ENCODE measurements at regions not wholly inside any gene's neighbourhood (a gene's known extent, or its start where the extent isn't known, plus 50 kb on each side); places are given as distances from the start of the nearest gene placed in this dataset.

GRCh38 chr1:10852018-10852417 is 55.6 kb upstream of the CASZ1 start:
- H3K4me1 Mint-ChIP-seq = peaks cover 5% of the 10 kb centered on the region
- Histone ChIP-seq H3K9ac (ENCODE audit: extremely low read depth, low read length, poor library complexity, severe bottlenecking) (no peak overlapping the region), H3K36me3 (ENCODE audit: control insufficient read depth, insufficient read depth, low read length) (no peaks in the 10 kb centered on the region), H3K9me3 (ENCODE audit: control insufficient read depth, low read length) (no peaks in the 10 kb centered on the region), H3K4me1 (ENCODE audit: control insufficient read depth, insufficient read depth, low read length) (no peaks in the 10 kb centered on the region), H3K4me3 (ENCODE audit: low read length) (no peak overlapping the region), H3K27me3 (ENCODE audit: control insufficient read depth, insufficient read depth, low read length, poor library complexity, severe bottlenecking) (no peaks in the 10 kb centered on the region), H3K27ac (ENCODE audit: low read depth, low read length) (no peak overlapping the region)
- no peak for TF ChIP-seq CTCF (conservative IDR thresholded peaks at IDR 0.05)
- peaks cover 5% of the 10 kb centered on the region for H3K27me3 Mint-ChIP-seq (ENCODE audit: insufficient read depth)
- no peak for DNase-seq
- 92 to 100% methylated on average over 2 to 8 of the region's 8 CpGs for WGBS, 2 experiments (ENCODE audit: insufficient coverage in 1 of 2, insufficient read length in 1 of 2)
- H3K36me3 Mint-ChIP-seq (ENCODE audit: low read depth) = no peaks in the 10 kb centered on the region
- H3K4me3 Mint-ChIP-seq = no peak overlapping the region
- no peak overlapping the region for H3K27ac Mint-ChIP-seq
- peaks cover 5% of the 10 kb centered on the region for H3K9me3 Mint-ChIP-seq

- peaks cover 5% of the 10 kb centered on the region for H3K9me3 Mint-ChIP-seq
- Histone ChIP-seq H3K4me3 (ENCODE audit: low read length) (no peak overlapping the region), H3K4me1 (ENCODE audit: control insufficient read depth, insufficient read depth, low read length) (no peaks in the 10 kb centered on the region), H3K27me3 (ENCODE audit: control insufficient read depth, insufficient read depth, low read length, poor library complexity, severe bottlenecking) (no peaks in the 10 kb centered on the region), H3K36me3 (ENCODE audit: control insufficient read depth, insufficient read depth, low read length) (no peaks in the 10 kb centered on the region), H3K9ac (ENCODE audit: extremely low read depth, low read length, poor library complexity, severe bottlenecking) (no peak overlapping the region), H3K9me3 (ENCODE audit: control insufficient read depth, low read length) (no peaks in the 10 kb centered on the region), H3K27ac (ENCODE audit: low read depth, low read length) (no peak overlapping the region)
- no peaks in the 10 kb centered on the region for H3K36me3 Mint-ChIP-seq (ENCODE audit: low read depth)
- H3K4me3 Mint-ChIP-seq = no peak overlapping the region
- peaks cover 5% of the 10 kb centered on the region for H3K27me3 Mint-ChIP-seq (ENCODE audit: insufficient read depth)
- DNase-seq = no peak
- TF ChIP-seq CTCF (conservative IDR thresholded peaks at IDR 0.05) = no peak
- whole genome bisulfite sequencing, 2 experiments (ENCODE audit: insufficient coverage in 1 of 2, insufficient read length in 1 of 2) = 75 to 92% methylated on average over 4 to 6 of the region's 6 CpGs
- peaks cover 5% of the 10 kb centered on the region for H3K4me1 Mint-ChIP-seq
- H3K27ac Mint-ChIP-seq = no peak overlapping the region
Measured at GRCh38 chr1:10852486-10852885, 56.0 kb upstream of the CASZ1 start.

GRCh38 chr1:10852998-10853520 is 56.6 kb upstream of the CASZ1 start:
- no peaks in the 10 kb centered on the region for H3K36me3 ChIP-seq (ENCODE audit: control insufficient read depth, insufficient read depth, low read length)
- TF ChIP-seq CTCF (conservative IDR thresholded peaks at IDR 0.05) = no peak
- H3K27ac Mint-ChIP-seq = no peak overlapping the region
- peaks cover 5% of the 10 kb centered on the region for H3K9me3 Mint-ChIP-seq
- H3K4me1 ChIP-seq (ENCODE audit: control insufficient read depth, insufficient read depth, low read length) = no peaks in the 10 kb centered on the region
- peaks cover 5% of the 10 kb centered on the region for H3K27me3 Mint-ChIP-seq (ENCODE audit: insufficient read depth)
- H3K27ac ChIP-seq (ENCODE audit: low read depth, low read length) = no peak overlapping the region
- H3K27me3 ChIP-seq (ENCODE audit: control insufficient read depth, insufficient read depth, low read length, poor library complexity, severe bottlenecking) = no peaks in the 10 kb centered on the region
- H3K9me3 ChIP-seq (ENCODE audit: control insufficient read depth, low read length) = no peaks in the 10 kb centered on the region
- H3K36me3 Mint-ChIP-seq (ENCODE audit: low read depth) = no peaks in the 10 kb centered on the region
- H3K4me3 Mint-ChIP-seq = no peak overlapping the region
- no peak overlapping the region for H3K4me3 ChIP-seq (ENCODE audit: low read length)
- DNase-seq = no peak
- H3K9ac ChIP-seq (ENCODE audit: extremely low read depth, low read length, poor library complexity, severe bottlenecking) = no peak overlapping the region
- H3K4me1 Mint-ChIP-seq = peaks cover 5% of the 10 kb centered on the region
- 87 to 88% methylated on average over 4 to 6 of the region's 6 CpGs for WGBS, 2 experiments (ENCODE audit: insufficient coverage in 1 of 2, insufficient read length in 1 of 2)

Measured in endodermal cell (in vitro differentiated cells).